Activated T-cell treated with anti-CD3 and anti-CD28 coated beads, Interleukin-2, amount 50 U/mL, for 48 hours (primary cell): ENCODE measurements at regions not wholly inside any gene's neighbourhood (a gene's known extent, or its start where the extent isn't known, plus 50 kb on each side); places are given as distances from the start of the nearest gene placed in this dataset.
"Not testable (repeated sequence)": the region's sequence is repeated elsewhere in the genome, so short reads cannot be mapped to it uniquely, and the experiment has no call there.

Experiments used
- DNase-seq, 2 experiments: peaks; one replicate each; pipeline ENCODE4 v3.0.0-alpha.2; 2020

GRCh38 chr18:4631239-4631638 is 176.1 kb upstream of the DLGAP1 start:
- DNase-seq, result no peak

- DNase-seq, result no peak
Measured at GRCh38 chr18:4605212-4605611, 150.1 kb upstream of the DLGAP1 start.

GRCh38 chr18:4603955-4604354 is 148.8 kb upstream of the DLGAP1 start:
- DNase-seq, result no peak

- no peak for DNase-seq
Measured at GRCh38 chr18:4599312-4599711, 144.2 kb upstream of the DLGAP1 start.

GRCh38 chr18:4597301-4597700 is 142.2 kb upstream of the DLGAP1 start:
- DNase-seq, result no peak

- DNase-seq, result no peak
Measured at GRCh38 chr18:4593895-4594294, 138.8 kb upstream of the DLGAP1 start.

GRCh38 chr18:4593459-4593858 is 138.4 kb upstream of the DLGAP1 start:
- DNase-seq, result no peak

GRCh38 chr18:4589056-4589800 is 134.1 kb upstream of the DLGAP1 start:
- DNase-seq, result no peak

- no peak for DNase-seq
Measured at GRCh38 chr18:4587204-4587603, 132.1 kb upstream of the DLGAP1 start.

GRCh38 chr18:4586731-4587130 is 131.6 kb upstream of the DLGAP1 start:
- no peak for DNase-seq

- DNase-seq, result no peak
Measured at GRCh38 chr18:4582431-4583335, 127.6 kb upstream of the DLGAP1 start.

- no peak for DNase-seq
Measured at GRCh38 chr18:4581966-4582365, 126.9 kb upstream of the DLGAP1 start.

- no peak for DNase-seq
Measured at GRCh38 chr18:4578449-4578848, 123.3 kb upstream of the DLGAP1 start.

- DNase-seq, result no peak
Measured at GRCh38 chr18:4573735-4574134, 118.6 kb upstream of the DLGAP1 start.

- DNase-seq, result no peak
Measured at GRCh38 chr18:4557502-4557901, 102.4 kb upstream of the DLGAP1 start.

- DNase-seq, result no peak
Measured at GRCh38 chr18:4551001-4551360, 95.9 kb upstream of the DLGAP1 start.

GRCh38 chr18:4549164-4549872 is 94.2 kb upstream of the DLGAP1 start:
- no peak for DNase-seq

GRCh38 chr18:4547126-4547525 is 92.0 kb upstream of the DLGAP1 start:
- DNase-seq, result no peak

GRCh38 chr18:4544142-4544541 is 89.0 kb upstream of the DLGAP1 start:
- DNase-seq, result no peak

- no peak for DNase-seq
Measured at GRCh38 chr18:4543711-4544110, 88.6 kb upstream of the DLGAP1 start.

GRCh38 chr18:4541588-4541987 is 86.5 kb upstream of the DLGAP1 start:
- no peak for DNase-seq

GRCh38 chr18:4536447-4536846 is 81.3 kb upstream of the DLGAP1 start:
- DNase-seq, result no peak

- DNase-seq, result no peak
Measured at GRCh38 chr18:4528405-4528804, 73.3 kb upstream of the DLGAP1 start.

GRCh38 chr18:4527826-4528225 is 72.7 kb upstream of the DLGAP1 start:
- DNase-seq, result not testable (repeated sequence)
